K562 (cell line): ENCODE measurements at regions not wholly inside any gene's neighbourhood (a gene's known extent, or its start where the extent isn't known, plus 50 kb on each side); places are given as distances from the start of the nearest gene placed in this dataset.
A peak's percentile ranks its signal among the peaks of the same experiment; 100 is the strongest.

Experiments used
- ATAC-seq: fragments of 200-7000 bp; cut with Tn5 transposase; 3 replicates; pipeline ENCODE4 v1.9.1; 2020; ENCODE audit warnings: moderate library complexity
- BruUV-seq: library from RNA; stranded (reverse); fragments of 400-500 nt; replicated peaks from 2 replicates; lab custom pipeline; 2021; lab: Mats Ljungman, UMichigan
- CTCF ChIA-PET: fragments of 300-600 bp; formaldehyde crosslinking; extraction: SDS; loops from one replicate; lab custom pipeline; 2021; ENCODE audit warnings: low intra/inter-chr PET ratio; lab: Yijun Ruan, JAX
- POLR2A ChIA-PET: fragments of 300-600, 350-650 bp; sonication (Branson Sonifier 250); formaldehyde crosslinking; extraction: SDS; loops from one replicate; lab custom pipeline; 2021; ENCODE audit warnings: antibody characterized with exemption, inconsistent platforms; lab: Yijun Ruan, JAX
- DNase-seq, 4 experiments: peaks; one replicate each; pipeline versions ENCODE4 v3.0.0 to v3.0.0-alpha.2; 2011 to 2018; ENCODE audit warnings: low spot score in 3 of 4, mixed read lengths in 3 of 4; ENCODE audit errors: extremely low read depth in 1 of 4
- FAIRE-seq: peaks from 2 replicates; lab custom pipeline; 2011; peaks lifted over from hg19 to GRCh38; lab: Jason Lieb, UNC
- H2AFZ ChIP-seq: 2 replicates; pipeline ENCODE4 v1.6.0; 2011; ENCODE audit warnings: low read depth, low read length, control low read depth, inconsistent platforms
- H3K27ac ChIP-seq: fragments of 200-600 bp; 3 replicates; pipeline ENCODE4 v1.8.0; 2011; ENCODE audit warnings: low read depth, mild to moderate bottlenecking, control low read depth, inconsistent platforms, low read length, moderate library complexity, mixed read lengths; ENCODE audit errors: extremely low read depth
- H3K27me3 ChIP-seq, 2 experiments: fragments of 300-600 bp in 1 of 2; 2 replicates in 1 of 2; 3 replicates in 1 of 2; pipeline versions ENCODE4 v1.6.0 to v1.8.0; 2011; ENCODE audit warnings: inconsistent platforms in 2 of 2, low read length in 2 of 2, mild to moderate bottlenecking in 1 of 2, mixed read lengths in 1 of 2, moderate library complexity in 1 of 2; ENCODE audit not compliant: control insufficient read depth in 2 of 2, insufficient read depth in 2 of 2
- H3K36me3 ChIP-seq: fragments of 300-600 bp; 3 replicates; pipeline ENCODE4 v1.8.0; 2011; ENCODE audit warnings: mild to moderate bottlenecking, low read length, inconsistent platforms; ENCODE audit not compliant: control insufficient read depth, insufficient read depth
- H3K4me1 ChIP-seq, 2 experiments: fragments of 200-600 bp in 1 of 2; replicated peaks in 1 of 2; 2 replicates in 1 of 2; 3 replicates in 1 of 2; pipeline versions ENCODE4 v1.5.1 to v1.8.0; 2011; ENCODE audit warnings: inconsistent platforms in 2 of 2, low read length in 2 of 2, mild to moderate bottlenecking in 1 of 2, mixed read lengths in 1 of 2, moderate library complexity in 1 of 2; ENCODE audit not compliant: control insufficient read depth in 2 of 2, insufficient read depth in 2 of 2
- H3K4me2 ChIP-seq: 2 replicates; pipeline ENCODE4 v1.6.1; 2011; ENCODE audit warnings: low read length, control low read depth, inconsistent platforms, mixed read lengths; ENCODE audit not compliant: insufficient read depth
- H3K4me3 ChIP-seq: fragments of 200-600 bp; sonication (generic), shearing (Covaris generic); 2 replicates; pipeline ENCODE4 v1.5.1; 2016; ENCODE audit warnings: control low read depth, inconsistent platforms
- H3K79me2 ChIP-seq: fragments of 200-600 bp; 3 replicates; pipeline ENCODE4 v1.8.0; 2011; ENCODE audit warnings: low read length, inconsistent platforms; ENCODE audit not compliant: control insufficient read depth, insufficient read depth
- H3K9ac ChIP-seq, 2 experiments: 2 replicates each; pipeline versions ENCODE4 v1.6.0 to v1.6.1; 2011; ENCODE audit warnings: low read depth in 2 of 2, low read length in 2 of 2, control low read depth in 1 of 2, inconsistent platforms in 1 of 2, mild to moderate bottlenecking in 1 of 2, mixed read lengths in 1 of 2; ENCODE audit not compliant: insufficient read depth in 1 of 2
- H3K9me1 ChIP-seq: one replicate; pipeline ENCODE4 v1.6.0; 2011; ENCODE audit warnings: inconsistent platforms, mild to moderate bottlenecking, low read length, moderate library complexity; ENCODE audit not compliant: control insufficient read depth, insufficient read depth
- H3K9me3 ChIP-seq: replicated peaks from 2 replicates; pipeline ENCODE4 v1.5.1; 2011; ENCODE audit warnings: low read depth, low read length, inconsistent platforms; ENCODE audit not compliant: control insufficient read depth, insufficient read depth
- H4K20me1 ChIP-seq: replicated peaks from 2 replicates; pipeline ENCODE4 v1.6.1; 2011; ENCODE audit warnings: low read length, inconsistent platforms, mixed read lengths; ENCODE audit not compliant: control insufficient read depth, insufficient read depth
- ATF4 ChIP-seq: fragments of 450-650 bp; formaldehyde crosslinking; IDR thresholded peaks from 2 replicates; pipeline ENCODE4 v1.4.0; 2022; ENCODE audit warnings: mild to moderate bottlenecking, moderate library complexity
- BHLHE40 ChIP-seq: IDR thresholded peaks from 2 replicates; pipeline ENCODE4 v1.6.1; 2011; ENCODE audit warnings: low read length, improper control_type of control experiment
- CREB3 ChIP-seq: fragments of 450-650 bp; conservative IDR thresholded peaks from 2 replicates; pipeline ENCODE4 v1.6.1; 2016; ENCODE audit warnings: missing genetic modification characterization, low read depth, mild to moderate bottlenecking, missing compliant biosample characterization, moderate library complexity
- DIDO1 ChIP-seq: fragments of 450-650 bp; IDR thresholded peaks from 2 replicates; pipeline ENCODE4 v1.6.1; 2016; ENCODE audit warnings: low read depth, missing biosample characterization, missing genetic modification characterization
- GTF2A2 ChIP-seq: IDR thresholded peaks from 2 replicates; pipeline ENCODE4 v1.6.1; 2016; ENCODE audit warnings: mild to moderate bottlenecking, missing genetic modification characterization, missing compliant biosample characterization
- HOXB6 ChIP-seq: fragments of 250-450 bp; sonication (Bioruptor Pico); IDR thresholded peaks from 2 replicates; pipeline ENCODE4 v1.5.1; 2022; ENCODE audit warnings: mild to moderate bottlenecking, borderline replicate concordance
- ZFP36 ChIP-seq: fragments of 150-350 bp; IDR thresholded peaks from 2 replicates; pipeline ENCODE4 v1.6.1; 2018; ENCODE audit warnings: low read length, low read depth; ENCODE audit not compliant: partially characterized antibody
- ZFPM2 ChIP-seq: fragments of 250-450 bp; sonication (Bioruptor Pico); IDR thresholded peaks from 2 replicates; pipeline ENCODE4 v1.5.1; 2022; ENCODE audit warnings: mild to moderate bottlenecking
- ZNF3 ChIP-seq: fragments of 250-450 bp; sonication (Bioruptor Pico); IDR thresholded peaks from 2 replicates; pipeline ENCODE4 v1.5.0; 2021; ENCODE audit warnings: mild to moderate bottlenecking, moderate library complexity
- ZNF696 ChIP-seq: fragments of 250-450 bp; sonication (Bioruptor Pico); conservative IDR thresholded peaks from 2 replicates; pipeline ENCODE4 v1.4.0; 2020; ENCODE audit warnings: mild to moderate bottlenecking, moderate library complexity
- WGBS: fragments of 100-300 bp; shearing (Covaris generic); methylation state at CpG from one replicate; pipeline ENCODE4 v1.1.6; 2016; ENCODE audit warnings: low coverage, mixed read lengths; ENCODE audit not compliant: insufficient coverage; ENCODE audit errors: missing lambda C conversion rate; 5-methylcytosine and 5-hydroxymethylcytosine counted together
- in situ Hi-C: fragments of 300-500 bp; cut with MboI; formaldehyde crosslinking; loops from 4 replicates; pipeline ENCODE4 v1.15.0; 2018; ENCODE audit warnings: inconsistent platforms, mixed read lengths
- intact Hi-C: fragments of 100-400 bp; cut with micrococcal nuclease; formaldehyde crosslinking; loops from 2 replicates; pipeline ENCODE4 v1.14.2; 2022
- TF ChIP-seq, protein P1 (sequence below): fragments of 250-450 bp; sonication (Bioruptor Pico); IDR thresholded peaks from 2 replicates; pipeline ENCODE4 v1.4.0; 2020; ENCODE audit warnings: mild to moderate bottlenecking, moderate library complexity
- TF ChIP-seq, protein P2 (sequence below): sonication (generic); formaldehyde crosslinking; IDR thresholded peaks from 2 replicates; pipeline ENCODE4 v1.8.1; 2022; ENCODE audit warnings: missing genetic modification reagents
- TF ChIP-seq, protein P3 (sequence below): fragments of 250-450 bp; sonication (Bioruptor Pico); IDR thresholded peaks from 2 replicates; pipeline ENCODE4 v1.5.1; 2021; ENCODE audit warnings: mild to moderate bottlenecking
- TF ChIP-seq, protein P4 (sequence below), 3 experiments: fragments of 200-800 bp in 1 of 3; sonication (Bioruptor generic) in 1 of 3; sonication (generic) in 1 of 3; formaldehyde crosslinking in 1 of 3; IDR thresholded peaks; 2 replicates each; pipeline versions ENCODE4 v1.6.1 to v1.8.0; 2016 to 2022; ENCODE audit warnings: mild to moderate bottlenecking in 2 of 3, missing compliant biosample characterization in 2 of 3, missing genetic modification characterization in 2 of 3, missing genetic modification reagents in 1 of 3

- 8% methylated on average over 2 of the region's 2 CpGs for WGBS
- no peak overlapping the region for H3K4me2 ChIP-seq
- no peak for TF ChIP-seq CREB3 (tag)
- no peak for TF ChIP-seq GTF2A2 (tag)
- TF ChIP-seq ZFP36: peak; percentile 39
- no peak for TF ChIP-seq BHLHE40
- no peak for TF ChIP-seq ZNF696
- TF ChIP-seq ZFPM2 (CRISPR knock-in tag): no peak
- no peak for TF ChIP-seq DIDO1 (tag)
- TF ChIP-seq, protein P1, sequence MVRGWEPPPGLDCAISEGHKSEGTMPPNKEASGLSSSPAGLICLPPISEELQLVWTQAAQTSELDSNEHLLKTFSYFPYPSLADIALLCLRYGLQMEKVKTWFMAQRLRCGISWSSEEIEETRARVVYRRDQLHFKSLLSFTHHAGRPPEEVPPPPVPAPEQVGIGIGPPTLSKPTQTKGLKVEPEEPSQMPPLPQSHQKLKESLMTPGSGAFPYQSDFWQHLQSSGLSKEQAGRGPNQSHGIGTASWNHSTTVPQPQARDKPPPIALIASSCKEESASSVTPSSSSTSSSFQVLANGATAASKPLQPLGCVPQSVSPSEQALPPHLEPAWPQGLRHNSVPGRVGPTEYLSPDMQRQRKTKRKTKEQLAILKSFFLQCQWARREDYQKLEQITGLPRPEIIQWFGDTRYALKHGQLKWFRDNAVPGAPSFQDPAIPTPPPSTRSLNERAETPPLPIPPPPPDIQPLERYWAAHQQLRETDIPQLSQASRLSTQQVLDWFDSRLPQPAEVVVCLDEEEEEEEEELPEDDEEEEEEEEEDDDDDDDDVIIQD (CRISPR knock-in tag): no peak
- TF ChIP-seq, protein P2, sequence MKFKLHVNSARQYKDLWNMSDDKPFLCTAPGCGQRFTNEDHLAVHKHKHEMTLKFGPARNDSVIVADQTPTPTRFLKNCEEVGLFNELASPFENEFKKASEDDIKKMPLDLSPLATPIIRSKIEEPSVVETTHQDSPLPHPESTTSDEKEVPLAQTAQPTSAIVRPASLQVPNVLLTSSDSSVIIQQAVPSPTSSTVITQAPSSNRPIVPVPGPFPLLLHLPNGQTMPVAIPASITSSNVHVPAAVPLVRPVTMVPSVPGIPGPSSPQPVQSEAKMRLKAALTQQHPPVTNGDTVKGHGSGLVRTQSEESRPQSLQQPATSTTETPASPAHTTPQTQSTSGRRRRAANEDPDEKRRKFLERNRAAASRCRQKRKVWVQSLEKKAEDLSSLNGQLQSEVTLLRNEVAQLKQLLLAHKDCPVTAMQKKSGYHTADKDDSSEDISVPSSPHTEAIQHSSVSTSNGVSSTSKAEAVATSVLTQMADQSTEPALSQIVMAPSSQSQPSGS (CRISPR knock-in tag): no peak
- TF ChIP-seq, protein P3, sequence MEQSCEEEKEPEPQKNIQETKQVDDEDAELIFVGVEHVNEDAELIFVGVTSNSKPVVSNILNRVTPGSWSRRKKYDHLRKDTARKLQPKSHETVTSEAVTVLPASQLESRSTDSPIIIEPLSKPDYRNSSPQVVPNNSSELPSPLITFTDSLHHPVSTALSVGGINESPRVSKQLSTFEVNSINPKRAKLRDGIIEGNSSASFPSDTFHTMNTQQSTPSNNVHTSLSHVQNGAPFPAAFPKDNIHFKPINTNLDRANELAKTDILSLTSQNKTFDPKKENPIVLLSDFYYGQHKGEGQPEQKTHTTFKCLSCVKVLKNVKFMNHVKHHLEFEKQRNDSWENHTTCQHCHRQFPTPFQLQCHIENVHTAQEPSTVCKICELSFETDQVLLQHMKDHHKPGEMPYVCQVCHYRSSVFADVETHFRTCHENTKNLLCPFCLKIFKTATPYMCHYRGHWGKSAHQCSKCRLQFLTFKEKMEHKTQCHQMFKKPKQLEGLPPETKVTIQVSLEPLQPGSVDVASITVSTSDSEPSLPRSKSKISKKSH (CRISPR knock-in tag): no peak
- no peak for TF ChIP-seq HOXB6 (CRISPR knock-in tag)
- TF ChIP-seq ATF4 (CRISPR knock-in tag): no peak
- TF ChIP-seq ZNF3 (CRISPR knock-in tag): 0 out of 2 replicates have a peak, but pooled peaks have one; percentile 58
- TF ChIP-seq, protein P4, sequence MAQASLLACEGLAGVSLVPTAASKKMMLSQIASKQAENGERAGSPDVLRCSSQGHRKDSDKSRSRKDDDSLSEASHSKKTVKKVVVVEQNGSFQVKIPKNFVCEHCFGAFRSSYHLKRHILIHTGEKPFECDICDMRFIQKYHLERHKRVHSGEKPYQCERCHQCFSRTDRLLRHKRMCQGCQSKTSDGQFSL (CRISPR knock-in tag; IDR thresholded peaks at IDR 0.05): no peak
- TF ChIP-seq, protein P4 (tag; IDR thresholded peaks at IDR 0.05): no peak
- TF ChIP-seq, all 486 proteins: peak for 2
- Histone ChIP-seq H3K9me1 (no peaks in the 10 kb centered on the region), H3K4me1 (no peaks in the 10 kb centered on the region; a peak in 1 of 5 replicates), H3K9me3 (no peaks in the 10 kb centered on the region), H4K20me1 (no peaks in the 10 kb centered on the region), H3K27me3 (no peaks in the 10 kb centered on the region), H3K27ac (no peak overlapping the region), H3K79me2 (no peaks in the 10 kb centered on the region), H2AFZ (no peak overlapping the region), H3K4me3 (no peak overlapping the region), H3K9ac (no peak overlapping the region), H3K36me3 (no peaks in the 10 kb centered on the region)
- BruUV-seq: no TSS peak
- DNase-seq: no peak
- intact Hi-C loops: no loop called here
- no peak for FAIRE-seq
- CTCF ChIA-PET: no interaction called here
- no peak for ATAC-seq
- POLR2A ChIA-PET: interaction anchor here (0.6 to 1.0 kb wide), 2 partner anchors 8 to 82 kb away, joined by 3 read pairs; no protein-coding TSS in a partner anchor
- in situ Hi-C loops: no loop called here
Observed at GRCh38 chr11:95682552-95682951, 107.0 kb downstream of the FAM76B start.
